ENCODE measurements at regions not wholly inside any gene's neighbourhood (a gene's known extent, or its start where the extent isn't known, plus 50 kb on each side); places are given as distances from the start of the nearest gene placed in this dataset.

DNA sequence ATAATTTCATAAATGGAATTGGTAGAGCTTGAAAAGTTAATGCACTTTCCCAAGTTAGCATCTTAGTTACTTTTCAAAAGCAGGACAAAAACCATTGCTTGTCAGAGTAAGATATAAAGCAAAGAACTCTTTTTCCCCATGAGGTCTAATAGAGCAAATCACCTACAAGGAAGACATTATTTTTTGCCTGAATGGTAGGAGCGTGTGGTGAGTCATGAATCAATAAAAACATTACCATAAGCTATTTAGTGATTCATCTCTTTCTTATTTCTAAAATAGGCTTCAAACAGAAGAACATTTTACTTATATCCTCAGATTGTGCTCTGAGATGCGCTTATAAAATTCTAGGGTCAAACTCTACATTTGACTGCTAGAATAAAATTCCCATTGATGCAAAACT lies 109.4 kb upstream of the GPRIN3 start:
- TF ChIP-seq, protein P1, sequence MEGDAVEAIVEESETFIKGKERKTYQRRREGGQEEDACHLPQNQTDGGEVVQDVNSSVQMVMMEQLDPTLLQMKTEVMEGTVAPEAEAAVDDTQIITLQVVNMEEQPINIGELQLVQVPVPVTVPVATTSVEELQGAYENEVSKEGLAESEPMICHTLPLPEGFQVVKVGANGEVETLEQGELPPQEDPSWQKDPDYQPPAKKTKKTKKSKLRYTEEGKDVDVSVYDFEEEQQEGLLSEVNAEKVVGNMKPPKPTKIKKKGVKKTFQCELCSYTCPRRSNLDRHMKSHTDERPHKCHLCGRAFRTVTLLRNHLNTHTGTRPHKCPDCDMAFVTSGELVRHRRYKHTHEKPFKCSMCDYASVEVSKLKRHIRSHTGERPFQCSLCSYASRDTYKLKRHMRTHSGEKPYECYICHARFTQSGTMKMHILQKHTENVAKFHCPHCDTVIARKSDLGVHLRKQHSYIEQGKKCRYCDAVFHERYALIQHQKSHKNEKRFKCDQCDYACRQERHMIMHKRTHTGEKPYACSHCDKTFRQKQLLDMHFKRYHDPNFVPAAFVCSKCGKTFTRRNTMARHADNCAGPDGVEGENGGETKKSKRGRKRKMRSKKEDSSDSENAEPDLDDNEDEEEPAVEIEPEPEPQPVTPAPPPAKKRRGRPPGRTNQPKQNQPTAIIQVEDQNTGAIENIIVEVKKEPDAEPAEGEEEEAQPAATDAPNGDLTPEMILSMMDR (IDR thresholded peaks at IDR 0.05; ENCODE audit: low read depth, low read length, poor library complexity, severe bottlenecking) = no peak
- no peak for TF ChIP-seq EZH2phosphoT487 (IDR thresholded peaks at IDR 0.05; ENCODE audit: borderline replicate concordance, low read length)

Measured in DOHH2 (cell line).